ENCODE measurements at regions not wholly inside any gene's neighbourhood (a gene's known extent, or its start where the extent isn't known, plus 50 kb on each side); places are given as distances from the start of the nearest gene placed in this dataset.

- DNase-seq (ENCODE audit: low spot score), result no peak
Measured at GRCh38 chr2:139293992-139294548, 513.9 kb upstream of the NXPH2 start.

GRCh38 chr2:139281124-139281523, 500.9 kb upstream of the NXPH2 start:
- DNase-seq (ENCODE audit: low spot score), result no peak

GRCh38 chr2:139271879-139272278, 491.7 kb upstream of the NXPH2 start:
- no peak for DNase-seq (ENCODE audit: low spot score)

GRCh38 chr2:139271149-139271548, 491.0 kb upstream of the NXPH2 start:
- no peak for DNase-seq (ENCODE audit: low spot score)

GRCh38 chr2:139260052-139260430, 479.9 kb upstream of the NXPH2 start:
- DNase-seq (ENCODE audit: low spot score), result no peak

- DNase-seq (ENCODE audit: low spot score), result no peak
Measured at GRCh38 chr2:139259422-139260051, 479.3 kb upstream of the NXPH2 start.

GRCh38 chr2:139241286-139241685, 461.1 kb upstream of the NXPH2 start:
- DNase-seq (ENCODE audit: low spot score), result no peak

- no peak for DNase-seq (ENCODE audit: low spot score)
Measured at GRCh38 chr2:139237023-139237422, 456.8 kb upstream of the NXPH2 start.

- no peak for DNase-seq (ENCODE audit: low spot score)
Measured at GRCh38 chr2:139230881-139231280, 450.7 kb upstream of the NXPH2 start.

- no peak for DNase-seq (ENCODE audit: low spot score)
Measured at GRCh38 chr2:139228276-139228675, 448.1 kb upstream of the NXPH2 start.

GRCh38 chr2:139225961-139226360, 445.8 kb upstream of the NXPH2 start:
- DNase-seq (ENCODE audit: low spot score), result no peak

GRCh38 chr2:139218181-139218580, 438.0 kb upstream of the NXPH2 start:
- no peak for DNase-seq (ENCODE audit: low spot score)

- DNase-seq (ENCODE audit: low spot score), result no peak
Measured at GRCh38 chr2:139217641-139218040, 437.5 kb upstream of the NXPH2 start.

- DNase-seq (ENCODE audit: low spot score), result no peak
Measured at GRCh38 chr2:139216435-139216834, 436.2 kb upstream of the NXPH2 start.

GRCh38 chr2:139214801-139215200, 434.6 kb upstream of the NXPH2 start:
- DNase-seq (ENCODE audit: low spot score), result no peak

GRCh38 chr2:139209586-139209985, 429.4 kb upstream of the NXPH2 start:
- DNase-seq (ENCODE audit: low spot score), result no peak

GRCh38 chr2:139201516-139201915, 421.3 kb upstream of the NXPH2 start:
- no peak for DNase-seq (ENCODE audit: low spot score)

GRCh38 chr2:139196754-139197153, 416.6 kb upstream of the NXPH2 start:
- DNase-seq (ENCODE audit: low spot score), result no peak

- no peak for DNase-seq (ENCODE audit: low spot score)
Measured at GRCh38 chr2:139194546-139194945, 414.4 kb upstream of the NXPH2 start.

- DNase-seq (ENCODE audit: low spot score), result no peak
Measured at GRCh38 chr2:139177041-139177440, 396.9 kb upstream of the NXPH2 start.

GRCh38 chr2:139175510-139175909, 395.3 kb upstream of the NXPH2 start:
- DNase-seq (ENCODE audit: low spot score), result no peak

GRCh38 chr2:139170406-139170805, 390.2 kb upstream of the NXPH2 start:
- no peak for DNase-seq (ENCODE audit: low spot score)

- no peak for DNase-seq (ENCODE audit: low spot score)
Measured at GRCh38 chr2:139165601-139166000, 385.4 kb upstream of the NXPH2 start.

GRCh38 chr2:139165041-139165440, 384.9 kb upstream of the NXPH2 start:
- no peak for DNase-seq (ENCODE audit: low spot score)
